ENCODE measurements at regions not wholly inside any gene's neighbourhood (a gene's known extent, or its start where the extent isn't known, plus 50 kb on each side); places are given as distances from the start of the nearest gene placed in this dataset.

DNA sequence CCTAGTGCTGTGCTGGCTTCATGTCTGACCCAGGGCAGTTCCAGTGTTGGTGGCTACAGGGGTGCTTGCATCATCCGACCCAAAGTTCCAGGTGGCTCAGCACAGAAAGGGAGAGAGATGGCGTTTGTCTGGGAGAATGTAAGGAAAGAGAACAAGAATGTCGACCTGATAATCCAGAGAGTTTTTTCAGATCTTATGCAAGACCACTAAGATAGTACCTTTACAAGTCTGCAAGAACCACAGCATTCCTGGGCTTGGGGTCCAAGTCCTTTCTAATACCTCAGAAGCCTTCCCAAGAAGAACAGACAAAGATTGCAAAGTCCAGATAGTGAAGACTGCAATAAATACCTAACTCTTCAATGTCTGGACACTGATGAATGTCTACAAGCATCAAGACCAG lies 363.0 kb upstream of the TOM1L1 start:
- H3K36me3 ChIP-seq = no peaks in the 10 kb centered on the region
- no peaks in the 10 kb centered on the region for H3K4me1 ChIP-seq
- intact Hi-C loops (cut with DNase I) = no loop called here
- WGBS, 4 donors = 71 to 80% (median 74%) methylated on average over 3 of the region's 3 CpGs
- H3K27me3 ChIP-seq = no peaks in the 10 kb centered on the region
- no peak overlapping the region for H3K27ac ChIP-seq
- H3K9me3 ChIP-seq = peaks cover 0 to 7% (median 0%) of the 10 kb centered on the region in 12 donors
- DNase-seq = no peak
- TF ChIP-seq, protein P1, sequence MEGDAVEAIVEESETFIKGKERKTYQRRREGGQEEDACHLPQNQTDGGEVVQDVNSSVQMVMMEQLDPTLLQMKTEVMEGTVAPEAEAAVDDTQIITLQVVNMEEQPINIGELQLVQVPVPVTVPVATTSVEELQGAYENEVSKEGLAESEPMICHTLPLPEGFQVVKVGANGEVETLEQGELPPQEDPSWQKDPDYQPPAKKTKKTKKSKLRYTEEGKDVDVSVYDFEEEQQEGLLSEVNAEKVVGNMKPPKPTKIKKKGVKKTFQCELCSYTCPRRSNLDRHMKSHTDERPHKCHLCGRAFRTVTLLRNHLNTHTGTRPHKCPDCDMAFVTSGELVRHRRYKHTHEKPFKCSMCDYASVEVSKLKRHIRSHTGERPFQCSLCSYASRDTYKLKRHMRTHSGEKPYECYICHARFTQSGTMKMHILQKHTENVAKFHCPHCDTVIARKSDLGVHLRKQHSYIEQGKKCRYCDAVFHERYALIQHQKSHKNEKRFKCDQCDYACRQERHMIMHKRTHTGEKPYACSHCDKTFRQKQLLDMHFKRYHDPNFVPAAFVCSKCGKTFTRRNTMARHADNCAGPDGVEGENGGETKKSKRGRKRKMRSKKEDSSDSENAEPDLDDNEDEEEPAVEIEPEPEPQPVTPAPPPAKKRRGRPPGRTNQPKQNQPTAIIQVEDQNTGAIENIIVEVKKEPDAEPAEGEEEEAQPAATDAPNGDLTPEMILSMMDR (IDR thresholded peaks at IDR 0.05) = no peak
- no peak for TF ChIP-seq POLR2A (IDR thresholded peaks at IDR 0.05)
- no peak for ATAC-seq
- H3K4me3 ChIP-seq = no peak overlapping the region

DNA sequence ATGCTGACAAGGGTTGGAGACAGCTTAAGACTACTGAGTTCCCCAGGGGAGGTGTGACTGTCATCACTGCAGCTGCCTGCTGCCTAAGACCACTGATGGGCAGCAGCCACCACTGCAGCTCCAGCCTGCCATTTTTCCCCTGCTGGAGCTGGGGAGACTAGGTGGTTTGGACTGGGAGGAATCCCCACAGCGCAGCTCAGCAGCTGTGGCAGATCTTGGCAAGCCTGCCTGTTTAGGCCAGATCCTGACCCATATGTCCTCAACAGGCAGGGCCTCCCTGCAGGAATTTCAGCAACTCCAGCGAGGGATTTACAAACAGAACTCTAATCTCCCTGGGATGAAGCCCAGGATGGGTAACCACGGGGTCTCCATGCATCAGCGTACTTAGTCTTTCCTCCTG lies 356.4 kb upstream of the TOM1L1 start:
- Histone ChIP-seq H3K27me3 (no peaks in the 10 kb centered on the region), H3K4me3 (no peak overlapping the region), H3K27ac (no peak overlapping the region), H3K4me1 (no peaks in the 10 kb centered on the region), H3K36me3 (no peaks in the 10 kb centered on the region), H3K9me3 (peaks cover 0 to 8% (median 0%) of the 10 kb centered on the region in 12 donors)
- TF ChIP-seq, protein P1 (IDR thresholded peaks at IDR 0.05) = no peak
- TF ChIP-seq POLR2A (IDR thresholded peaks at IDR 0.05) = no peak
- intact Hi-C loops (cut with DNase I) = no loop called here
- ATAC-seq = peak in 1 of 4 donors; percentile 27
- DNase-seq = peak in 1 of 5 donors; percentile 20
- WGBS, 4 donors = 43 to 59% (median 50%) methylated on average over 4 of the region's 4 CpGs

DNA sequence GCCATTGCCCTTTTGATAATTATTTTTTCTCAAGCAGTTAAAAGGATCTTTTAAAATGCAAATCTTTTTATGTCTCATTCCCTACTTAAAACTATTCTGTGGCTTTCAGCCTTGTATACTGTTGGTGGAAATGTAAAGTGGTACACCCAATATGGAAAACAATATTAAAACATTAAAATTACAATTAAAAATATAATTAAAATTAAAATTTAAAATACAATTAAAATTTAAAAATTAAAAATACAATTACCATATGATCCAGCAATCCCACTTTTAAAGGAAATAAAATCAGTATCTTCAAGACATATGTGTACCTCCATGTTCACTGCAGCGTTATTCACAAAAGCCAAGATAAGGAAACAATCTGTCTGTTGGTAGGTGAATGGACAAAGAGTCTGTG lies 340.8 kb upstream of the TOM1L1 start:
- H3K27ac ChIP-seq = no peak overlapping the region
- TF ChIP-seq POLR2A (IDR thresholded peaks at IDR 0.05) = no peak
- TF ChIP-seq, protein P1 (IDR thresholded peaks at IDR 0.05) = no peak
- peaks cover 0 to 15% (median 0%) of the 10 kb centered on the region in 12 donors for H3K9me3 ChIP-seq
- ATAC-seq (no peak), DNase-seq (no peak)
- H3K27me3 ChIP-seq = no peaks in the 10 kb centered on the region
- intact Hi-C loops (cut with DNase I) = loop anchor here in 1 of 10 donors (10.0 kb wide), 1 partner anchor 95 kb away; no protein-coding TSS in a partner anchor
- H3K36me3 ChIP-seq = no peaks in the 10 kb centered on the region
- WGBS, 4 donors = 88 to 94% (median 91%) methylated on average over 1 of the region's 1 CpG
- H3K4me3 ChIP-seq = no peak overlapping the region
- H3K4me1 ChIP-seq = no peaks in the 10 kb centered on the region

DNA sequence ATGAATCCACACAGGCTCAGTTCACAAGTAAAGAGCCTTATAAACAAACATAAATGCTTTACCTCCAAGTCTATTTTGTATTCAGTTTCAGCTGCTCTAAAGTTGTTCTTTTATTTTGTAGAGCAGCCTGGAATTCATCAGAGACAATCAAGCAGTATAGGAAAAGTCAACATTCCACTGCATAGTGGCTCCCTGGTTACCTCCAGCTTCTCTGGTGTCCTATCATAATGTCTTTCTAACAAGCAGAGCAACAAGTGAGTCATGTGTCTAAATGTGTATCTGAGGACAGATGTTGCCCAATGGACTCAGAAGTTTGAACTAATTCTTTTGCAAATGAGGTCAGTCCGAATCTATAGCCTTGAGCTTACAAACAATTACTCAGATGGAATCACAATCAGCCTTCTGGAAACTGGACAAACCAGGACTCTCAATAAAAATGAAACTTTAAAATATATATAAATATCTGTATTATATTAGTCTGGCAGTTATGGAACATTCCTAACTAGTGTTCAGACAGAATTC lies 292.0 kb upstream of the TOM1L1 start:
- Histone ChIP-seq H3K9me3 (peaks cover 0 to 39% (median 10%) of the 10 kb centered on the region in 12 donors), H3K4me3 (no peak overlapping the region), H3K27ac (no peak overlapping the region), H3K27me3 (no peaks in the 10 kb centered on the region), H3K36me3 (no peaks in the 10 kb centered on the region), H3K4me1 (no peaks in the 10 kb centered on the region)
- DNase-seq (no peak), ATAC-seq (no peak)
- intact Hi-C loops (cut with DNase I) = no loop called here
- 65 to 73% (median 68%) methylated on average over 1 of the region's 1 CpG for WGBS, 4 donors
- TF ChIP-seq, protein P1 (IDR thresholded peaks at IDR 0.05) = no peak
- no peak for TF ChIP-seq POLR2A (IDR thresholded peaks at IDR 0.05)

All from heart left ventricle (tissue), 16 donors.